IMR-90 (cell line): ENCODE measurements at regions not wholly inside any gene's neighbourhood (a gene's known extent, or its start where the extent isn't known, plus 50 kb on each side); places are given as distances from the start of the nearest gene placed in this dataset.

Experiments
- BHLHE40 ChIP-seq: fragments of 150-350 bp; IDR thresholded peaks from 2 replicates; pipeline ENCODE4 v1.6.1; 2016; ENCODE audit warnings: mild to moderate bottlenecking, low read depth, low read length
- CEBPB ChIP-seq: IDR thresholded peaks from 2 replicates; pipeline ENCODE4 v1.6.1; 2012; ENCODE audit warnings: low read depth, low read length, improper control_type of control experiment
- FOS ChIP-seq: fragments of 150-350 bp; IDR thresholded peaks from 2 replicates; pipeline ENCODE4 v1.6.1; 2016; ENCODE audit warnings: low read depth, low read length
- MXI1 ChIP-seq: IDR thresholded peaks from 2 replicates; pipeline ENCODE4 v1.6.1; 2012; ENCODE audit warnings: low read depth, mild to moderate bottlenecking, low read length, moderate library complexity, borderline replicate concordance
- POLR2A ChIP-seq: IDR thresholded peaks from 2 replicates; pipeline ENCODE4 v1.6.1; 2012; ENCODE audit warnings: mild to moderate bottlenecking, low read depth, low read length
- RAD21 ChIP-seq: IDR thresholded peaks from 2 replicates; pipeline ENCODE4 v1.6.1; 2012; ENCODE audit warnings: low read length, improper control_type of control experiment
- USF2 ChIP-seq: fragments of 150-350 bp; IDR thresholded peaks from 2 replicates; pipeline ENCODE4 v1.6.1; 2017; ENCODE audit warnings: mild to moderate bottlenecking, antibody characterized with exemption, low read length, low read depth
- TF ChIP-seq, protein P1 (sequence below): conservative IDR thresholded peaks from 2 replicates; pipeline ENCODE4 v1.5.1; 2012; ENCODE audit warnings: mild to moderate bottlenecking, low read depth, low read length, improper control_type of control experiment

DNA sequence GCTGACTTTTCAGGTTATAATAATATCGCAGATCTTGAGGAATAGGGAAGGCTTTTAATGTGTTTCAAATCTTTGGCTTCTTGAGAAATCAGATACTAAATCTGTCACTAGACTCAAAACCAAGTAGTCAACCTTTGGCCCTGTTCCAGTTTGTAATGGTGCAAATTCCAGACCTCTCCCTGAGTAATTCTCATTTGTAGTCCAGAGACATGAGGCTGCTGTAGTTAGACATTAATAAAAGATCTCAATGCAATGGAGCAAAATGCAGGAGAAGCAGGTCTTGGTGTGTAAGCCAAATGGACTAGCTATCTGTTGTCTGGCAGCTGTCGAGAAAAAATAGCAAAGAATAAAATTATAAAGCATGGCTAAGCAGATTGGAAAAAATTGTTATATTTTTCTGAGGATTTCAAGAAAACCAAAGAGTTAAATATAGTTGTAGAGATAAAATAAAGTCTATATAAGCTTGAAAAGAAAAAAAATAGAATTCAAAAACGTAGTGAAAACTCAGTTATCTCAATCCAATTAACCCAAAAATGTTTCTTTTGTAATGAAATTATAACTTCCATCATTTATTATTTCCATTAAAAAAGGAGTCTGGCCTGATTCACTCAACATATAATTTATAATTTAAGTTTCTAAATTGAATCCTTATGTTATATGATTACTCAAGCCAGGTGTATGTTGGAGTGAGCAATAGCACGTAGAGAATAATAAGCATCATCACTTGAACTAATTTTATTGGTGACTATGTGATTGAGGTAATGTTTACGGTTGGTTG is 161.5 kb upstream of the ADGRB3 start:
- TF ChIP-seq MXI1 (no peak), USF2 (no peak), POLR2A (no peak), RAD21 (no peak), CEBPB (no peak), BHLHE40 (no peak), FOS (no peak)
- TF ChIP-seq, protein P1, sequence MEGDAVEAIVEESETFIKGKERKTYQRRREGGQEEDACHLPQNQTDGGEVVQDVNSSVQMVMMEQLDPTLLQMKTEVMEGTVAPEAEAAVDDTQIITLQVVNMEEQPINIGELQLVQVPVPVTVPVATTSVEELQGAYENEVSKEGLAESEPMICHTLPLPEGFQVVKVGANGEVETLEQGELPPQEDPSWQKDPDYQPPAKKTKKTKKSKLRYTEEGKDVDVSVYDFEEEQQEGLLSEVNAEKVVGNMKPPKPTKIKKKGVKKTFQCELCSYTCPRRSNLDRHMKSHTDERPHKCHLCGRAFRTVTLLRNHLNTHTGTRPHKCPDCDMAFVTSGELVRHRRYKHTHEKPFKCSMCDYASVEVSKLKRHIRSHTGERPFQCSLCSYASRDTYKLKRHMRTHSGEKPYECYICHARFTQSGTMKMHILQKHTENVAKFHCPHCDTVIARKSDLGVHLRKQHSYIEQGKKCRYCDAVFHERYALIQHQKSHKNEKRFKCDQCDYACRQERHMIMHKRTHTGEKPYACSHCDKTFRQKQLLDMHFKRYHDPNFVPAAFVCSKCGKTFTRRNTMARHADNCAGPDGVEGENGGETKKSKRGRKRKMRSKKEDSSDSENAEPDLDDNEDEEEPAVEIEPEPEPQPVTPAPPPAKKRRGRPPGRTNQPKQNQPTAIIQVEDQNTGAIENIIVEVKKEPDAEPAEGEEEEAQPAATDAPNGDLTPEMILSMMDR, result no peak
